Right cardiac atrium (tissue), 5 donors: ENCODE measurements at regions not wholly inside any gene's neighbourhood (a gene's known extent, or its start where the extent isn't known, plus 50 kb on each side); places are given as distances from the start of the nearest gene placed in this dataset.
A peak's percentile ranks its signal among the peaks of the same experiment; 100 is the strongest.

Experiments used
- ATAC-seq, 2 donors: fragments of 200-7000 bp; cut with Tn5 transposase; one replicate each; pipeline versions ENCODE4 v1.8.0 to v1.9.1; 2020; ENCODE audit warnings: moderate library complexity in 2 of 2, mild to moderate bottlenecking in 1 of 2
- DNase-seq, 3 donors: peaks; one replicate each; pipeline ENCODE4 v3.0.0-alpha.2; 2020
- H3K27ac ChIP-seq: one replicate; pipeline ENCODE4 v1.5.1; 2013; ENCODE audit warnings: mild to moderate bottlenecking, low read length, control low read depth, moderate library complexity
- H3K27me3 ChIP-seq: one replicate; pipeline ENCODE4 v1.6.1; 2013; ENCODE audit not compliant: control insufficient read depth, insufficient read depth
- H3K4me1 ChIP-seq: one replicate; pipeline ENCODE4 v1.6.1; 2013; ENCODE audit warnings: low read length; ENCODE audit not compliant: control insufficient read depth, insufficient read depth
- H3K4me3 ChIP-seq: one replicate; pipeline ENCODE4 v1.5.1; 2013; ENCODE audit warnings: low read length, control low read depth
- H3K9me3 ChIP-seq: one replicate; pipeline ENCODE4 v1.6.1; 2013; ENCODE audit warnings: low read length; ENCODE audit not compliant: control insufficient read depth
- WGBS: extraction: QIAGEN DNeasy Blood & Tissue Kit; methylation state at CpG from one replicate; pipeline ENCODE4 v1.1.7; 2013; 5-methylcytosine and 5-hydroxymethylcytosine counted together
- intact Hi-C, 4 donors: fragments of 100-400 bp; cut with DNase I; formaldehyde crosslinking; loops; one replicate each; pipeline versions ENCODE4 v1.11.0 to v1.14.0; 2022 to 2023
- donor health status: healthy with polysubstance abuse.
- donor health status: DM: no; HTN: yes; CAD: no.
- donor health status: DM: no; HTN: no; CAD: no.
- donor health status: DM: no; HTN: yes; CAD: no; lungs with severe emphysema.
- donor health status: DM: yes; HTN: yes; CAD: no.

DNA sequence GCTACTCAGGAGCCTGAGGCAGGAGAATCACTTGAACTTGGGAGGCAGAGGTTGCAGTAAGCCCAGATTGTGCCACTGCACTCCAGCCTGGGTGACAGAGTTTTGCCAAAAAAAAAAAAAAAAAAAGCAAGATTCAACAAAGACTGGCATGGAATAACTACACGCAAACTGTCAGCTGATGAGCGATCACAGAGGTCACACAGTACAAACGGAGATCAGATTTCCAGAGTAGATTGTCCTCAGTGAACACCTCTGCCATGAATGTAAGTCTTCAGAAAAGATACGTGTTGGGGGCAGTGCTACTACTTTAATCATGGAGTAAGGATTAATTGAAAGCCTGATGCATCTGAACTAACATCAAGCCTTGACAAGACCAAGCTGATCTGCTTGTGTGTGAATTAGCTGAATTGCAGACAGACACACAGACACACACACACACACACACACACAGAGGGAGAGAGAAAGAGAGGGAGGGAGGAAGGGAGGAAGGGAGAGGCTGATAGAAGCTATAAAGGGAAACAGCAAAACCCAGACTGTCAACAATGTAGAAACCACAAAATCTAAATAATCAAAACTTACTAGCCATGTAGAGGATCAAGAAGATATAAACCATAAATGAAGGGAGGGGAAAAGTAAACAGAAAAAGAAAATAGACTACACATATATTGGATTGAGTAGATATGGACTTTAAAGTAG, 222.9 kb upstream of the ZNF462 start:
- no peaks in the 10 kb centered on the region for H3K27me3 ChIP-seq
- no peak overlapping the region for H3K27ac ChIP-seq
- no peak overlapping the region for H3K4me3 ChIP-seq
- intact Hi-C loops = no loop called here
- DNase-seq = no peak
- H3K4me1 ChIP-seq = no peaks in the 10 kb centered on the region
- no peak for ATAC-seq
- WGBS = 88% methylated on average over 4 of the region's 4 CpGs
- H3K9me3 ChIP-seq = no peaks in the 10 kb centered on the region

DNA sequence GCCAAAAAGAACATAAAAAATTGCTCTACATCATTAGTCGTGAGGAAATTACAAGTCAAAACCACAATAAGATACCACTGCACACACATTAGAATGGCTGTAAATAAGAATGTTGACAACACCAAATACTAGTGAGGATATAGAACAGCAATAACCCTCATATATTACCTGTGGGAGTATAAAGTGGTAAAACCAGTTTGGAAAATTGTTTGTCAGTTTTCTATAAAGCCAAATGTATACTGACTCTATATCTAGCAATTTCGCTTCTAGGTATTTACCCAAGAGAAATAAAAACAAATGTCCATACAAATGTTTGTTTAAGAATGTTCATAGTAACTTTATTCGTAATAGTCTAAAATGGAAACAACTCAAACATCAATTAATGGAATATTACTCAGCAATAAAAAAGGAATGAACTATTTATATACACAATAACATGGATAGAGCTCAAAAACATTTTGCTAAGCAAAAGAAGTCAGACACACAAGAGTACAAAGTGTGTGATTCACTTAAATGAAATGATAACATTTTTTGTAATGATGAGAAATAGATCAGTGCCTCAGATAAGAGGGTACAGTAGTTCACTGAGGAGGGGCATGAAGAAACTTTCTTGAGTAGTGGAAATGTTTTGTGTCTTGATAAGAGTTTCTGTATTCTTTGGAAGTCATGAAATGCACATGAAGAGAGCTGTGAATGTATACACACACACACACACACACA, 219.6 kb upstream of the ZNF462 start:
- ATAC-seq (no peak), DNase-seq (no peak)
- Histone ChIP-seq H3K4me3 (no peak overlapping the region), H3K27me3 (no peaks in the 10 kb centered on the region), H3K9me3 (no peaks in the 10 kb centered on the region), H3K4me1 (no peaks in the 10 kb centered on the region), H3K27ac (no peak overlapping the region)
- WGBS = 96% methylated on average over 3 of the region's 3 CpGs
- intact Hi-C loops = no loop called here

DNA sequence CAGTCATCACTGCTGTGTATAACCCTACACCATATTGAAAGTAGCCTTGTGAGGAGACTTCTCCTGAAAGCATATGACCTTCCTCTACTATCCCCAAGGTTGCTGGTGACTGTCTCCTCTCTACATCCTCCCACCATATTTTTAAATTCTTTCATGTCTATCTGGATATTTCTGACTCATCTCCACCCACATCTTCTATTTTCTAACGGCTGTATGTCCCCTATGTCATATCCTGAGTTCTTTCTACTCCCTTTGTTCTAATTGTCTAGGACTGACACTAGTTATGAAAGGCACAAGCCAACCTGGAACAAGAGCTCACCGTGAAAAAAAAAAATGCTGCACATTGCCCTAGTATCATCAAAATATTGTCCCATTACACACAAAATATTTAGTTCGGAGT, 218.3 kb upstream of the ZNF462 start:
- Histone ChIP-seq H3K27me3 (no peaks in the 10 kb centered on the region), H3K4me1 (no peaks in the 10 kb centered on the region), H3K9me3 (no peaks in the 10 kb centered on the region), H3K27ac (no peak overlapping the region), H3K4me3 (no peak overlapping the region)
- 66% methylated on average over 3 of the region's 3 CpGs for WGBS
- DNase-seq (no peak), ATAC-seq (no peak)
- intact Hi-C loops = no loop called here

DNA sequence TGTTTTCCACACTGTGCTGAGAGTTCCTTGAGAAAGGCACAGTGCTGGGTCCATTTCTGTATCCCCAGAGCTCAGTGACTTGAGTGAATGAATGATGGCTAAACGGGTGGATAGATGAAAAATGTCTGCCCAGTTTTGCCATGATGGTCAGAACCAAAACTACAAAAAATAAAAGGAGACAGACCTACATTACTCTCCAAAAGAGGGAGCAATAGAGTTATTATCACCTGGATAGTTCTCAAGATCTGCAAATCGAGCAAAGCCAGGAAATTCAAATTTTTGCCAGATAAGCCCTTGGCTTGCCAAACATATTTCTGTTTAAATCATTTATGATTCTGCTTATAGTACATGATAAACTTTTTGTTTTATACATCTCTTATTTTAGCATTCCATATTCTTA, 214.2 kb upstream of the ZNF462 start:
- DNase-seq (no peak), ATAC-seq (no peak)
- Histone ChIP-seq H3K4me1 (no peaks in the 10 kb centered on the region), H3K27me3 (no peaks in the 10 kb centered on the region), H3K4me3 (no peak overlapping the region), H3K9me3 (no peaks in the 10 kb centered on the region), H3K27ac (no peak overlapping the region)
- intact Hi-C loops = no loop called here
- WGBS = 28% methylated on average over 2 of the region's 2 CpGs

DNA sequence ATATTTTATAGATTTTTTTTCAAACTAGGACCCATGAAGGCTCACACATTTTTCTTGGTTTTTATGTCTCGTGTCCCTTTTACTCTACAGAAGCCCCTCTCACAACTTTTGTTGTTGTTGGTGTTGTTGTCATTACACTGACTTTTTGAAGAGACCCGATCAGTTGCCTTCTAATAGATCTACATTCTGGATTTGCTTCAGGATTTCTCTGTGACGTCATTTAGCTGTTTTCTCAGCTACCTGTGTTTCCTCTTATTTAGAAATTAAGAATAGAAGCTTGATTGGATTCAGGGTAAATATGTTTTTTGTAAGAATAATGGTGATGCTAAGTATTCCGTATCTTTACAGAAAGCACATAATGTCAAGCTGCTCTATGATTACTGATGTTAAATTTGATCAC, 213.3 kb upstream of the ZNF462 start:
- H3K4me3 ChIP-seq = no peak overlapping the region
- H3K27ac ChIP-seq = no peak overlapping the region
- ATAC-seq = no peak
- no peaks in the 10 kb centered on the region for H3K27me3 ChIP-seq
- H3K4me1 ChIP-seq = no peaks in the 10 kb centered on the region
- no peaks in the 10 kb centered on the region for H3K9me3 ChIP-seq
- intact Hi-C loops = no loop called here
- 93% methylated on average over 4 of the region's 4 CpGs for WGBS
- no peak for DNase-seq

DNA sequence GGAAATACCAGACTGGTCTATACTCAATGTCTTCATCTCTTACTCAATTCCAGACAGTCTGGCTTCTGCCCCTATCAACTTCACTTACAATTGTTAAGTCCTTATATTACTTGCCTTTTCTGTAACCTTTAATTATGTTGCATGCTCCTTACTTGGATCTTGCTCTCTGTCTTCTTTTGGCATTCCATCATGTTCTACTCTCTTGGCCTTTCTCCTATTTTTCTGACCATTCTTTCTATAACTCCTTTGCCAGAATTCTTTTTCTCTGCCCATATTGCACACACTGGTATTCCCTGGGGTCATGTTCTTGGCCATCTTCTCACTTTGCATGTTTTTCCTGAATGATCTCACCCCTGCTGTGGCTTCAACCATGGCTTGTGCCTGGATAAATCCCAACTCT, 209.8 kb upstream of the ZNF462 start:
- H3K4me3 ChIP-seq = no peak overlapping the region
- H3K9me3 ChIP-seq = no peaks in the 10 kb centered on the region
- peak; percentile 78 to 83 for ATAC-seq
- no peaks in the 10 kb centered on the region for H3K27me3 ChIP-seq
- no peaks in the 10 kb centered on the region for H3K4me1 ChIP-seq
- no peak overlapping the region for H3K27ac ChIP-seq
- intact Hi-C loops = no loop called here
- DNase-seq = peak in 1 of 3 donors; percentile 26

DNA sequence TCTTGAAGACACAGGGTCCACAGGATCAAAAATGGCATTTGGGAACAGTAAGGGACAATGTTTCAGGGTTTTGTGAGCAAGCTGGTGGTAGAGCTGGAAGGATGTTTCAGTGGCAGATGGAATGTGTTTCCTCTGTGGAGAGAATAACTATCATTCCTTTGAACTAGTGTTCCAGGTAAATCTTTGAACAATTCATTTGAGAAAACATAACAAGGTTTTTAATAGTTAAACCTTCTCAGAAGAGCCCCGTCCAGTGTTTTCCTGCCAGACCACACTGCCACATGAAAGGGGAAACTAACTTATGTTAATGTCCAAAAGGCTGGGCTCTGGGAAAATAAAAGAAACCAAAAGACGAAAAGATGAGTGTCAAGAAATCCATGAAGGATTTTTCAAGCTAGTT, 207.0 kb upstream of the ZNF462 start:
- intact Hi-C loops = no loop called here
- DNase-seq (no peak), ATAC-seq (no peak)
- H3K4me1 ChIP-seq = no peaks in the 10 kb centered on the region
- H3K27ac ChIP-seq = no peak overlapping the region
- 83% methylated on average over 2 of the region's 2 CpGs for WGBS
- no peaks in the 10 kb centered on the region for H3K27me3 ChIP-seq
- no peaks in the 10 kb centered on the region for H3K9me3 ChIP-seq
- no peak overlapping the region for H3K4me3 ChIP-seq

DNA sequence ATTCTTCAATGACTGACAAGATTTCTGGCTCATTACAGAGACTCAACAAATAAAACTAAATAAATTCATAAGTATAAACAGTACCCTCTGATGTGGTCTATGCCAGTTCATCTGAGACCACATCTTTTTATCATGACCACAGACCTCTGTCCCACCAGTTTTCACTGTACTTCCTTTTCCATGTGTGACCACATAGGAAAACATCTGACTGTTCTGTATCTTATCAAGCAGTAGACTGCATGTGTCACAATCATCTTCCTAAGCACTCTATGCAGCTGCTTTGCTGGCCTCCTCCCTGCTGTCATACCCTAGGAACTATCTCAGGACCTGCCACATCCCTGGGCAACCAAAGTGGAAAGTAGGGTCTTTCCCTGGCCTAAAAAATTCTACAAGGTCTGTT, 205.0 kb upstream of the ZNF462 start:
- Histone ChIP-seq H3K27me3 (no peaks in the 10 kb centered on the region), H3K9me3 (no peaks in the 10 kb centered on the region), H3K27ac (no peak overlapping the region), H3K4me3 (no peak overlapping the region), H3K4me1 (no peaks in the 10 kb centered on the region)
- intact Hi-C loops = no loop called here
- DNase-seq (no peak), ATAC-seq (no peak)

DNA sequence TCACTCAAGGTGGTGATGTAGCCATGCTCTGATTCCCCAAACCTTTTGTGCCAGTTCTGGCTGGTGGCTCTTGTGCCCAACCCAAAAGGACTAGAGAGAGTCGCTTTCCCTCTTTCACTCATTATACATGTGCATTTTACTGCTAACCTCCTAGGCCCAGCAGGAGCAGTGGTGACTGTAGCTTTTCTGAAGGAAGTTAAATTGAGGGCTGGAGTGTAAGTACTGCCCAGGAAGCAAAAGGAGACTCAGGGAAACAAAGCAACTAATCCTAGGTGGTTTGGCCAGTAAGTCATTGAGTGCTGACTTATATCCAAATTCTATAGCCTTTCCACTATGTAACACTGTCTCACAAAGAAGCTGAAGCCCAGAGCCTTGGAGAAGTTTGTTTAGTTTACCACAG, 194.4 kb upstream of the ZNF462 start:
- H3K9me3 ChIP-seq = no peaks in the 10 kb centered on the region
- H3K4me3 ChIP-seq = no peak overlapping the region
- 98% methylated on average over 1 of the region's 1 CpG for whole genome bisulfite sequencing
- DNase-seq (no peak), ATAC-seq (no peak)
- H3K27me3 ChIP-seq = no peaks in the 10 kb centered on the region
- no peak overlapping the region for H3K27ac ChIP-seq
- intact Hi-C loops = no loop called here
- H3K4me1 ChIP-seq = no peaks in the 10 kb centered on the region

DNA sequence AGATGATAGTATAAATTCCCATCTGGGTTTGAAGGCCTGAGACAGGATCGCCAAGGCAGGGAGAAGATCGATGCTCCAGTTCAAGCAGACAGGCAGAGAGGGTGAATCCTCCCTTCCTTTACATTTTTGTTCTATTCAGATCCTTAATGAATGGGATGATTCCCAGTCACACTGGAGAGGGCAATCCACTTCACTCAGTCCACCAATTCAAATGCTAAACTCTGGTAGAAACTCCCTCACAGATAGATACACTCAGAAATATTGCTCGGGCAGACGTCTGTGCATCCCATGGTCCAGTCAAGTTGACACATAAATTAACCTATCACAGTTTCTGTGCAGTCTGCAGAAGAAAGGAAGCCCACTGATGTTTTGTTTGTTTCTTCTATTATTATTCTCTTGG, 193.1 kb upstream of the ZNF462 start:
- Histone ChIP-seq H3K4me3 (no peak overlapping the region), H3K27me3 (no peaks in the 10 kb centered on the region), H3K9me3 (no peaks in the 10 kb centered on the region), H3K27ac (no peak overlapping the region), H3K4me1 (no peaks in the 10 kb centered on the region)
- intact Hi-C loops = no loop called here
- no peak for DNase-seq
- ATAC-seq = no peak
- 93% methylated on average over 4 of the region's 4 CpGs for WGBS

DNA sequence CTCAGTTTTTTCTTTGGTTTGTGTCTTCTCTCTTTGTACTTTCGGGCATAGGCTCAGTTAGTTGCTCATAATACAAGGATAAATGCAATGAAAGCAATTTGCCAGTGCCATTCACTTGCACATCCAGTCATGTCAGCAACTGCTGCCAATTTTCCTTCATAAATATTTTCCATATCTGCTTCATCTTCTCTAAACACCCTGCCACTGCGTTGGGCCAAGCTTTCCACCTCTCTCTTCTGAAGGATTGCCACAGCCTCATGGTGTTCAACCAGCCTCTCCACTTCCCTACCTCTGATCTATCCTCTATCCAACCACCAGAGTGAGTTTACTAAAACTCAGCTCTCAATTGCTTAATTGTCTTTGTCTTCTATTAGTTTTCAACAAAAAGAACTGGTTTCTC, 192.5 kb upstream of the ZNF462 start:
- intact Hi-C loops = no loop called here
- WGBS = 54% methylated on average over 2 of the region's 2 CpGs
- ATAC-seq = peak; percentile 36 to 63
- Histone ChIP-seq H3K27ac (no peak overlapping the region), H3K4me3 (no peak overlapping the region), H3K9me3 (no peaks in the 10 kb centered on the region), H3K4me1 (no peaks in the 10 kb centered on the region), H3K27me3 (no peaks in the 10 kb centered on the region)
- peak in 1 of 3 donors; percentile 10 for DNase-seq

DNA sequence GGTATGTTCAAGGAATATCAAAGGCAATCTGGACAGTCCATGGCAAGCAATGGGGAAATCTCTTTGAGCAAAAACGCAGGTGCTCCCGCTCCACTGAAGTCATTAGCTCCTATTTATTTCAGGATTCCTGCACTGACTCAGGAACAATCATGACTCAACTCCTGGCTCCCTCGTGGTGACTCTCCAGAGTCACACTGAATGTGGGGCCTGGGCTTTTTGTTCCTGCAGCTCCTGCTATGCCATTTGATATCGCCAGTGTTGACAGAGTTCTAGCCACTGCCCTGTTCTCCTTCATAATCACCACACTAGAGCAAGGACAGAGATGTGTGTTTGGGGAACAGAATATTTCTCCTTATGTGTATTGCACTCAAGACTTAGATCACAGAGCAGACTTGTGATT, 187.2 kb upstream of the ZNF462 start:
- ATAC-seq (peak; percentile 85 to 92), DNase-seq (peak in 1 of 3 donors; percentile 18)
- Histone ChIP-seq H3K9me3 (no peaks in the 10 kb centered on the region), H3K27ac (peak overlapping the region; percentile 33), H3K4me1 (no peaks in the 10 kb centered on the region), H3K4me3 (no peak overlapping the region), H3K27me3 (no peaks in the 10 kb centered on the region)
- intact Hi-C loops = no loop called here
- 75% methylated on average over 4 of the region's 4 CpGs for WGBS
